SK-N-SH (cell line): ENCODE measurements at regions not wholly inside any gene's neighbourhood (a gene's known extent, or its start where the extent isn't known, plus 50 kb on each side); places are given as distances from the start of the nearest gene placed in this dataset.

ENCODE experiments used
- CTCF ChIA-PET: fragments of 300-600, 350-600 bp; formaldehyde crosslinking; extraction: SDS; loops from one replicate; lab custom pipeline; 2021; lab: Yijun Ruan, JAX
- POLR2A ChIA-PET: fragments of 350-600 bp; sonication (Branson Sonifier 250); formaldehyde crosslinking; extraction: SDS; loops from one replicate; lab custom pipeline; 2020; ENCODE audit warnings: antibody characterized with exemption, inconsistent platforms; lab: Yijun Ruan, JAX
- DNase-seq: peaks from one replicate; pipeline ENCODE4 v3.0.0; 2012
- H2AFZ ChIP-seq: fragments of 200-600 bp; sonication (generic); 2 replicates; pipeline ENCODE4 v1.8.1; 2016; ENCODE audit warnings: antibody characterized with exemption, mild to moderate bottlenecking, low read depth
- H3F3A ChIP-seq: fragments of 200-600 bp; sonication (generic); replicated peaks from 2 replicates; pipeline ENCODE3; 2016; ENCODE audit warnings: antibody characterized with exemption, mild to moderate bottlenecking; ENCODE audit not compliant: insufficient read depth
- H3K27ac ChIP-seq, 2 experiments: fragments of 200-500 bp in 1 of 2; fragments of 200-600 bp in 1 of 2; sonication (Bioruptor generic) in 1 of 2; sonication (generic), shearing (Covaris generic) in 1 of 2; 2 replicates each; pipeline versions ENCODE4 v1.5.1 to v1.6.1; 2014 to 2016; ENCODE audit warnings: low read depth in 2 of 2, inconsistent platforms in 1 of 2, low read length in 1 of 2, mild to moderate bottlenecking in 1 of 2, mixed read lengths in 1 of 2
- H3K27me3 ChIP-seq: fragments of 200-600 bp; sonication (generic), shearing (Covaris generic); 2 replicates; pipeline ENCODE4 v1.6.1; 2016; ENCODE audit warnings: mixed run types; ENCODE audit not compliant: insufficient read depth
- H3K36me3 ChIP-seq, 2 experiments: fragments of 200-500 bp in 1 of 2; fragments of 200-600 bp in 1 of 2; sonication (Bioruptor generic) in 1 of 2; sonication (generic) in 1 of 2; replicated peaks in 1 of 2; 2 replicates each; pipeline versions ENCODE3 to v1.5.1; 2014 to 2016; ENCODE audit warnings: low read length in 1 of 2, mild to moderate bottlenecking in 1 of 2; ENCODE audit not compliant: insufficient read depth in 2 of 2, control insufficient read depth in 1 of 2
- H3K4me1 ChIP-seq, 2 experiments: fragments of 200-500 bp in 1 of 2; fragments of 200-600 bp in 1 of 2; sonication (Bioruptor generic) in 1 of 2; sonication (generic), shearing (Covaris generic) in 1 of 2; 2 replicates each; pipeline versions ENCODE4 v1.5.1 to v1.6.1; 2014 to 2016; ENCODE audit warnings: low read depth in 1 of 2, low read length in 1 of 2, mixed run types in 1 of 2; ENCODE audit not compliant: insufficient read depth in 2 of 2, control insufficient read depth in 1 of 2
- H3K4me2 ChIP-seq: fragments of 200-600 bp; sonication (generic), shearing (Covaris generic); 2 replicates; pipeline ENCODE4 v1.6.1; 2017; ENCODE audit warnings: mixed run types
- H3K4me3 ChIP-seq, 2 experiments: fragments of 200-500 bp in 1 of 2; fragments of 200-600 bp in 1 of 2; sonication (Bioruptor generic) in 1 of 2; sonication (generic), shearing (Covaris generic) in 1 of 2; 2 replicates each; pipeline versions ENCODE4 v1.5.1 to v1.8.1; 2014 to 2016; ENCODE audit warnings: low read depth in 2 of 2, inconsistent platforms in 1 of 2, low read length in 1 of 2, mild to moderate bottlenecking in 1 of 2, mixed read lengths in 1 of 2, moderate library complexity in 1 of 2
- H3K79me2 ChIP-seq: fragments of 200-600 bp; sonication (generic); 2 replicates; pipeline ENCODE4 v1.8.1; 2017; ENCODE audit warnings: mild to moderate bottlenecking; ENCODE audit not compliant: insufficient read depth
- H3K9ac ChIP-seq: fragments of 200-600 bp; sonication (generic); 2 replicates; pipeline ENCODE4 v1.6.1; 2017; ENCODE audit warnings: mixed run types
- H3K9me2 ChIP-seq: fragments of 200-600 bp; sonication (generic); 2 replicates; pipeline ENCODE4 v1.6.1; 2017; ENCODE audit warnings: mixed run types
- H3K9me3 ChIP-seq: fragments of 200-600 bp; sonication (generic); 2 replicates; pipeline ENCODE4 v1.6.1; 2017; ENCODE audit warnings: mixed run types, mild to moderate bottlenecking, moderate library complexity
- H4K20me1 ChIP-seq: fragments of 200-600 bp; sonication (generic); 2 replicates; pipeline ENCODE4 v1.6.1; 2017; ENCODE audit warnings: mild to moderate bottlenecking, mixed run types; ENCODE audit not compliant: insufficient read depth
- ELF1 ChIP-seq: IDR thresholded peaks from 2 replicates; pipeline ENCODE4 v1.4.0; 2012
- FOSL2 ChIP-seq: IDR thresholded peaks from 2 replicates; pipeline ENCODE4 v1.4.0; 2012; ENCODE audit warnings: low read depth, mild to moderate bottlenecking, moderate library complexity, borderline replicate concordance
- FOXM1 ChIP-seq: IDR thresholded peaks from 2 replicates; pipeline ENCODE4 v1.4.0; 2012; ENCODE audit warnings: low read depth, mild to moderate bottlenecking
- GABPA ChIP-seq: IDR thresholded peaks from 2 replicates; pipeline ENCODE4 v1.4.0; 2012; ENCODE audit warnings: low read depth, mild to moderate bottlenecking
- GATA2 ChIP-seq: sonication (generic); formaldehyde crosslinking; IDR thresholded peaks from 2 replicates; pipeline ENCODE4 v1.5.0; 2020; ENCODE audit warnings: mild to moderate bottlenecking, missing genetic modification reagents
- JUND ChIP-seq: IDR thresholded peaks from 2 replicates; pipeline ENCODE4 v1.4.0; 2012
- NFIC ChIP-seq: IDR thresholded peaks from 2 replicates; pipeline ENCODE4 v1.4.0; 2012; ENCODE audit warnings: borderline replicate concordance
- POLR2AphosphoS5 ChIP-seq: IDR thresholded peaks from 2 replicates; pipeline ENCODE4 v1.6.1; 2012; ENCODE audit warnings: low read depth, low read length
- RAD21 ChIP-seq: IDR thresholded peaks from 2 replicates; pipeline ENCODE4 v1.6.1; 2012; ENCODE audit warnings: mild to moderate bottlenecking, low read length
- RFX5 ChIP-seq: IDR thresholded peaks from 2 replicates; pipeline ENCODE4 v1.6.1; 2012; ENCODE audit warnings: mild to moderate bottlenecking, improper control_type of control experiment, low read length
- SMC3 ChIP-seq: IDR thresholded peaks from 2 replicates; pipeline ENCODE4 v1.6.1; 2012; ENCODE audit warnings: low read depth, low read length, improper control_type of control experiment
- TCF12 ChIP-seq: IDR thresholded peaks from 2 replicates; pipeline ENCODE4 v1.4.0; 2012
- TEAD4 ChIP-seq: IDR thresholded peaks from 2 replicates; pipeline ENCODE4 v1.4.0; 2012; ENCODE audit warnings: mild to moderate bottlenecking, borderline replicate concordance; ENCODE audit not compliant: insufficient read depth
- YY1 ChIP-seq: IDR thresholded peaks from 2 replicates; pipeline ENCODE4 v1.4.0; 2012; ENCODE audit warnings: low read depth, mild to moderate bottlenecking
- WGBS: methylation state at CpG from one replicate; pipeline ENCODE4 v1.1.6; 2017; ENCODE audit warnings: low lambda C conversion rate; 5-methylcytosine and 5-hydroxymethylcytosine counted together
- TF ChIP-seq, protein P1 (sequence below): IDR thresholded peaks from 2 replicates; pipeline ENCODE4 v1.4.0; 2012; ENCODE audit warnings: low read depth
- TF ChIP-seq, protein P2 (sequence below): IDR thresholded peaks from 2 replicates; pipeline ENCODE4 v1.6.1; 2012; ENCODE audit warnings: mild to moderate bottlenecking, low read depth, low read length, moderate library complexity
- TF ChIP-seq, protein P3 (sequence below): IDR thresholded peaks from 2 replicates; pipeline ENCODE4 v1.4.0; 2012; ENCODE audit warnings: low read depth, borderline replicate concordance

DNA sequence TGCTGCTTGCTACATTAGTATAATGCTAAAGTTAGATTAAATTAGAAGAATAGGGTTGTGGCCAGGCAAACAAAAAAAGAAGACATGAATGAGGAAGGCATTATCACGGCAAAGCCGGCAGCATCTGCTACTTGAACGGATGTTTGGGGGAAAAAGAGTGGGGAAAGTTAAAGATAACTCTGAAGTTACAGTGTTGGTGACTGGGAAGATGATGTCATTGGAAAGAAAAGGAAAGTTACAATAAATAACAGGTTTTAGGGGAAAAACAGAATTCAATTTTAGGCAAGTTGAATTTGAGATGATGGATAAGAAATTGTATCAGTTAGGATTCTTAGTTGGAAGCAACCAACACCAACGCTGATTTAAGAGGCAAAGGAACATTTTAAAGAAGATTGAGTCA, 74.2 kb upstream of the NRN1 start:
- Histone ChIP-seq H3K4me3 (no peak overlapping the region), H3F3A (no peaks in the 10 kb centered on the region), H3K9me3 (no peaks in the 10 kb centered on the region), H3K4me1 (no peaks in the 10 kb centered on the region), H3K27ac (no peak overlapping the region), H3K79me2 (no peaks in the 10 kb centered on the region), H3K27me3 (no peaks in the 10 kb centered on the region), H4K20me1 (no peaks in the 10 kb centered on the region), H2AFZ (no peak overlapping the region), H3K4me2 (no peak overlapping the region), H3K36me3 (no peaks in the 10 kb centered on the region), H3K9me2 (no peaks in the 10 kb centered on the region), H3K9ac (no peak overlapping the region)
- POLR2A ChIA-PET = no interaction called here
- no peak for TF ChIP-seq RAD21
- TF ChIP-seq ELF1 = no peak
- TF ChIP-seq TCF12 = no peak
- TF ChIP-seq, protein P1, sequence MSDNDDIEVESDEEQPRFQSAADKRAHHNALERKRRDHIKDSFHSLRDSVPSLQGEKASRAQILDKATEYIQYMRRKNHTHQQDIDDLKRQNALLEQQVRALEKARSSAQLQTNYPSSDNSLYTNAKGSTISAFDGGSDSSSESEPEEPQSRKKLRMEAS = no peak
- TF ChIP-seq NFIC = no peak
- no peak for TF ChIP-seq FOXM1
- TF ChIP-seq, protein P2, sequence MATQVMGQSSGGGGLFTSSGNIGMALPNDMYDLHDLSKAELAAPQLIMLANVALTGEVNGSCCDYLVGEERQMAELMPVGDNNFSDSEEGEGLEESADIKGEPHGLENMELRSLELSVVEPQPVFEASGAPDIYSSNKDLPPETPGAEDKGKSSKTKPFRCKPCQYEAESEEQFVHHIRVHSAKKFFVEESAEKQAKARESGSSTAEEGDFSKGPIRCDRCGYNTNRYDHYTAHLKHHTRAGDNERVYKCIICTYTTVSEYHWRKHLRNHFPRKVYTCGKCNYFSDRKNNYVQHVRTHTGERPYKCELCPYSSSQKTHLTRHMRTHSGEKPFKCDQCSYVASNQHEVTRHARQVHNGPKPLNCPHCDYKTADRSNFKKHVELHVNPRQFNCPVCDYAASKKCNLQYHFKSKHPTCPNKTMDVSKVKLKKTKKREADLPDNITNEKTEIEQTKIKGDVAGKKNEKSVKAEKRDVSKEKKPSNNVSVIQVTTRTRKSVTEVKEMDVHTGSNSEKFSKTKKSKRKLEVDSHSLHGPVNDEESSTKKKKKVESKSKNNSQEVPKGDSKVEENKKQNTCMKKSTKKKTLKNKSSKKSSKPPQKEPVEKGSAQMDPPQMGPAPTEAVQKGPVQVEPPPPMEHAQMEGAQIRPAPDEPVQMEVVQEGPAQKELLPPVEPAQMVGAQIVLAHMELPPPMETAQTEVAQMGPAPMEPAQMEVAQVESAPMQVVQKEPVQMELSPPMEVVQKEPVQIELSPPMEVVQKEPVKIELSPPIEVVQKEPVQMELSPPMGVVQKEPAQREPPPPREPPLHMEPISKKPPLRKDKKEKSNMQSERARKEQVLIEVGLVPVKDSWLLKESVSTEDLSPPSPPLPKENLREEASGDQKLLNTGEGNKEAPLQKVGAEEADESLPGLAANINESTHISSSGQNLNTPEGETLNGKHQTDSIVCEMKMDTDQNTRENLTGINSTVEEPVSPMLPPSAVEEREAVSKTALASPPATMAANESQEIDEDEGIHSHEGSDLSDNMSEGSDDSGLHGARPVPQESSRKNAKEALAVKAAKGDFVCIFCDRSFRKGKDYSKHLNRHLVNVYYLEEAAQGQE = no peak
- TF ChIP-seq, protein P3, sequence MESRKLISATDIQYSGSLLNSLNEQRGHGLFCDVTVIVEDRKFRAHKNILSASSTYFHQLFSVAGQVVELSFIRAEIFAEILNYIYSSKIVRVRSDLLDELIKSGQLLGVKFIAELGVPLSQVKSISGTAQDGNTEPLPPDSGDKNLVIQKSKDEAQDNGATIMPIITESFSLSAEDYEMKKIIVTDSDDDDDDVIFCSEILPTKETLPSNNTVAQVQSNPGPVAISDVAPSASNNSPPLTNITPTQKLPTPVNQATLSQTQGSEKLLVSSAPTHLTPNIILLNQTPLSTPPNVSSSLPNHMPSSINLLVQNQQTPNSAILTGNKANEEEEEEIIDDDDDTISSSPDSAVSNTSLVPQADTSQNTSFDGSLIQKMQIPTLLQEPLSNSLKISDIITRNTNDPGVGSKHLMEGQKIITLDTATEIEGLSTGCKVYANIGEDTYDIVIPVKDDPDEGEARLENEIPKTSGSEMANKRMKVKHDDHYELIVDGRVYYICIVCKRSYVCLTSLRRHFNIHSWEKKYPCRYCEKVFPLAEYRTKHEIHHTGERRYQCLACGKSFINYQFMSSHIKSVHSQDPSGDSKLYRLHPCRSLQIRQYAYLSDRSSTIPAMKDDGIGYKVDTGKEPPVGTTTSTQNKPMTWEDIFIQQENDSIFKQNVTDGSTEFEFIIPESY = no peak
- no peak for TF ChIP-seq FOSL2
- TF ChIP-seq TEAD4 = no peak
- TF ChIP-seq POLR2AphosphoS5 = no peak
- TF ChIP-seq GABPA = no peak
- no peak for TF ChIP-seq YY1
- TF ChIP-seq SMC3 = no peak
- TF ChIP-seq JUND = no peak
- TF ChIP-seq GATA2 = no peak
- TF ChIP-seq RFX5 = no peak
- CTCF ChIA-PET = interaction anchor here (1.8 kb wide), 1 partner anchor 24 kb away, joined by 5 read pairs; no protein-coding TSS in a partner anchor
- no peak for DNase-seq
- WGBS = under 1% methylated on average over 4 of the region's 4 CpGs
